NCI-H2081 (cell line): ENCODE measurements at regions not wholly inside any gene's neighbourhood (a gene's known extent, or its start where the extent isn't known, plus 50 kb on each side); places are given as distances from the start of the nearest gene placed in this dataset.

ENCODE experiments used
- DNase-seq, 2 experiments: peaks; one replicate each; lab custom pipeline; 2025; lab: John Stamatoyannopoulos, UW

- no peak for DNase-seq
These were observed 451.3 kb downstream of the SHQ1 start for GRCh38 chr3:72396899-72397298.

GRCh38 chr3:72395776-72396311 lies 452.4 kb downstream of the SHQ1 start:
- DNase-seq, result no peak

GRCh38 chr3:72393455-72393854 lies 454.8 kb downstream of the SHQ1 start:
- DNase-seq, result no peak

- no peak for DNase-seq
These were observed 456.6 kb downstream of the SHQ1 start for GRCh38 chr3:72391659-72392058.

- no peak for DNase-seq
These were observed 457.4 kb downstream of the SHQ1 start for GRCh38 chr3:72390841-72391240.

GRCh38 chr3:72388644-72389043 lies 459.6 kb downstream of the SHQ1 start:
- no peak for DNase-seq

- no peak for DNase-seq
These were observed 460.1 kb downstream of the SHQ1 start for GRCh38 chr3:72388117-72388516.

- no peak for DNase-seq
These were observed 461.8 kb downstream of the SHQ1 start for GRCh38 chr3:72386327-72387000.

GRCh38 chr3:72385167-72385566 lies 463.1 kb downstream of the SHQ1 start:
- DNase-seq, result no peak

- DNase-seq, result no peak
These were observed 463.6 kb downstream of the SHQ1 start for GRCh38 chr3:72384602-72385001.

GRCh38 chr3:72383883-72384282 lies 464.4 kb downstream of the SHQ1 start:
- DNase-seq, result no peak

GRCh38 chr3:72383230-72383629 lies 465.0 kb downstream of the SHQ1 start:
- DNase-seq, result no peak

- no peak for DNase-seq
These were observed 465.8 kb downstream of the SHQ1 start for GRCh38 chr3:72382460-72382859.

- DNase-seq, result no peak
These were observed 466.7 kb downstream of the SHQ1 start for GRCh38 chr3:72381584-72381983.

- no peak for DNase-seq
These were observed 467.3 kb downstream of the SHQ1 start for GRCh38 chr3:72380711-72381493.

- DNase-seq, result no peak
These were observed 468.1 kb downstream of the SHQ1 start for GRCh38 chr3:72380193-72380592.

- no peak for DNase-seq
These were observed 468.6 kb downstream of the SHQ1 start for GRCh38 chr3:72379500-72380187.

GRCh38 chr3:72378287-72378686 lies 470.0 kb downstream of the SHQ1 start:
- DNase-seq, result no peak

- no peak for DNase-seq
These were observed 471.1 kb downstream of the SHQ1 start for GRCh38 chr3:72376956-72377710.

GRCh38 chr3:72375237-72376076 lies 472.8 kb downstream of the SHQ1 start:
- no peak for DNase-seq

- DNase-seq, result no peak
These were observed 475.1 kb downstream of the SHQ1 start for GRCh38 chr3:72373139-72373538.
